Hematopoietic multipotent progenitor cell treated with erythropoietin and hydrocortisone succinate and interleukin-3 and kit ligand, for 17 days (in vitro differentiated cells): ENCODE measurements at regions not wholly inside any gene's neighbourhood (a gene's known extent, or its start where the extent isn't known, plus 50 kb on each side); places are given as distances from the start of the nearest gene placed in this dataset.
"Not testable (repeated sequence)": the region's sequence is repeated elsewhere in the genome, so short reads cannot be mapped to it uniquely, and the experiment has no call there.

Experiments
- DNase-seq: peaks from one replicate; pipeline ENCODE4 v3.0.0-alpha.2; 2015; ENCODE audit warnings: low spot score

- DNase-seq, result no peak
Observed at GRCh38 chr1:234839663-234840062, 229.7 kb upstream of the IRF2BP2 start.

DNA sequence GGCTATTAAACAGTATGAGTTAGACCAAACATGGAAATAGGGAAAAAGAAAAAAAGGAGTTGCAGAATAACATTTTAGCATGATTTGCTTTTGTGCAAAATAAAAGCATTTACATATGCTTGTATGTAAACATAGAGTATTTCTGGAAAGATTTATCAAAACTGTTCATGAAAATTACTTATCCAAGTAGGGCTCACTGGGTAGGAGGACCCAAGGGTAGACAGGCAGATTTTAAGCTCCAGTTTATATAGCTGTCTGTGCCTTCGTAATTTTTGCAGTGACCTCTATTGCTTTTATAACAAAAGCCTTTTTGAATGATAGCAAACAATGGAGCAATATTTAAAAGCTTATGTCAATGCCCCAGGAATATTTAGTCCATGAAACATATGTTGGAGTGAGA lies 228.8 kb upstream of the IRF2BP2 start:
- DNase-seq, result no peak

DNA sequence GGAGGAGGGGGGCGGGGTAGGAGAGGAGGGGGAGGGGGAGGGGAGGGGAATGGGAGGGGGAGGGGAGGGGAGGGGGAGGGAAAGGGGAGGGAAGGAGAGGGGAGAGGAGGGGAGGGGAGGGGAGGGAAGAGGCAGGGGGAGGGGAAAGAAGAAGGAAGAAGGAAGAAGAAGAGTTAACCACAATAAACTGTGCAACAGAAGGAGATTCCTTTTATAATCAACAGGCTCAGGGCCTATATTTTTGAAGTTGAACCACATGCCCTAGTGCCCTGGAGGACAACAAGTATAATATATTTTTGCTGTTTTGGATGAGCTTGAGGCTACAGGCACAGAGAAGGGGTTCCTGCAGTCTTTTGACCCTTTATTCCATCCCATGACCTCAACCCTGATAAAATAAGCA lies 228.2 kb upstream of the IRF2BP2 start:
- DNase-seq, result no peak

DNA sequence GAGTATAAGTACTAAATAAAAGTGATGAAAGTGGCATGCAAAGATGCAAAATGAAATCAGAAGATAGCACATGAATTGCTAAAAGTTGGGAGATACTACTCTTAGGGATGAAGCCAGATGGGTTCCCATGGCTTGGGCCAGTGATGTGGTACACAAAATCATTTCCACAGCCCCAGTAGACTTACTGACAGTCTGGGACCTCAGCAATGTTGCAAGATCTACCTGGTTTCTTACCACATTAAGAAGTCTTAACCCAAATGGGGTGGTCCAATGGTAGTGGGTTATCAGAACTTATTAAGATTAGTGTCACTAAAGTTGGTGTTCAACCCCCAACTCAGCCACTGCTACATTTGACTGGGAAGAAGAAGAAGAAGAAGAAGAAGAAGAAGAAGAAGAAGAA lies 227.7 kb upstream of the IRF2BP2 start:
- no peak for DNase-seq

GRCh38 chr1:234836776-234837357 lies 226.9 kb upstream of the IRF2BP2 start:
- no peak for DNase-seq

DNA sequence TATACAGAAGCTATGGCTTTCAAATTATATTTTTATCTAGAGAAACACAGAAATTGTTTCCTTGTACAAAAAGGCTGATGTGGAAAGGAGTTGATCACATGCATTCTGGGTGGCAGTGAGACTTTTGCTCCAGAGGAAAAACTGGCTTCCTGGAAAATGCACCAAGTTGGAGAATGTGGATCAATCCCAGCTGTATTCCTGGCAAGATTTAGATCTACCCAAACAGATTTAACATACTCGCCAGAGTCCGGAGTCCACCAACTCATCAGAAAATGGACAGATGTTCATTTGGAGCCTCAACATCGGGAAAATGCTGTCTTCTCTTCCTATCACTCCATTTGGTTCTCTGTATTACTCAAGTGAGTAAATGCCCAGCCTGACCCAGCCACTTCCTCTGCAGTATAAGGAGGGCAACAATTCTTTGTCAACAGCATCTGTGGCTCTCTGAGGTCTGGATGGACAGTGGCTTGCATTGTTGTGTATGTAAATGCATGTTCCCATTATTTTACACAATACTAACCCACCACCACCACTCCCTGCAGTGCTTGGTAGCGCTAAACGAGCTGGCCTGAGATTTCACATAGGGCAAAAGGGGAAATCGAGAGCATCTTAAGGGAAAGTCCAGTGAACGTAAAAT lies 226.2 kb upstream of the IRF2BP2 start:
- DNase-seq, result no peak

GRCh38 chr1:234835239-234835638 lies 225.3 kb upstream of the IRF2BP2 start:
- DNase-seq, result no peak

- no peak for DNase-seq
Observed at GRCh38 chr1:234833646-234834045, 223.7 kb upstream of the IRF2BP2 start.

- no peak for DNase-seq
Observed at GRCh38 chr1:234833118-234833517, 223.1 kb upstream of the IRF2BP2 start.

- DNase-seq, result no peak
Observed at GRCh38 chr1:234827656-234828055, 217.7 kb upstream of the IRF2BP2 start.

GRCh38 chr1:234827181-234827580 lies 217.2 kb upstream of the IRF2BP2 start:
- DNase-seq, result no peak

GRCh38 chr1:234826352-234826751 lies 216.4 kb upstream of the IRF2BP2 start:
- DNase-seq, result no peak

DNA sequence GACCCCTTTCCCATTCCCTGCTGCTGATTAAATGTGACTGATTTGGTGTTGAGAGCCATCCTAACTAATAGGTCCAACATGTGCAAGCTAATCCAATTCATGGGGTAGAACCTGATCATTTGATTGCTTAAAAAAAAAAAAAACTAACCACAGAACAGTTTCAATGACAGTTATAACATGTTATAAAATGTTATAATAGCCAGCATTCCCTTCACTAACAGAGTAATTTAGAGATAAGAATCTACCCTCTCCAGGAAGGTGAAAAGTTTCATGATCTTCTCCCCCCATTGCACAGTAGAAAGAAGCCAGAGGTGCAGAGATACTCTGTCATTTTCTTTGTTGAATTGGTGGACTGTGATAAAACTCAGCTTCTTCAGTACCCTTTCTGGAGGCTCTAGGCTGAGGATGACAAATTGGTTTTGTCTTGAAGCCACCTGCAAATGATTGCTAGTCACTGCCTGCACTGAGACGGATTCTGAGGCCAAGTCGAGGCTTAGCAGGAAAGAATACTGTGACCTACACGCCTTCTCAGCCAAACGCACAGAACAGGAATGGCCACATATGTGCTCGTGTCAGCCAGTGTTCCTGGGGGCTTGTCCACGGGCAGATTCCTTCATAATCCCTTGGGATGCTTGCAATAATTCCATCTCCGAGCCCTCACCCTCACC lies 215.7 kb upstream of the IRF2BP2 start:
- no peak for DNase-seq

- DNase-seq, result not testable (repeated sequence)
Observed at GRCh38 chr1:234824836-234825235, 214.9 kb upstream of the IRF2BP2 start.

DNA sequence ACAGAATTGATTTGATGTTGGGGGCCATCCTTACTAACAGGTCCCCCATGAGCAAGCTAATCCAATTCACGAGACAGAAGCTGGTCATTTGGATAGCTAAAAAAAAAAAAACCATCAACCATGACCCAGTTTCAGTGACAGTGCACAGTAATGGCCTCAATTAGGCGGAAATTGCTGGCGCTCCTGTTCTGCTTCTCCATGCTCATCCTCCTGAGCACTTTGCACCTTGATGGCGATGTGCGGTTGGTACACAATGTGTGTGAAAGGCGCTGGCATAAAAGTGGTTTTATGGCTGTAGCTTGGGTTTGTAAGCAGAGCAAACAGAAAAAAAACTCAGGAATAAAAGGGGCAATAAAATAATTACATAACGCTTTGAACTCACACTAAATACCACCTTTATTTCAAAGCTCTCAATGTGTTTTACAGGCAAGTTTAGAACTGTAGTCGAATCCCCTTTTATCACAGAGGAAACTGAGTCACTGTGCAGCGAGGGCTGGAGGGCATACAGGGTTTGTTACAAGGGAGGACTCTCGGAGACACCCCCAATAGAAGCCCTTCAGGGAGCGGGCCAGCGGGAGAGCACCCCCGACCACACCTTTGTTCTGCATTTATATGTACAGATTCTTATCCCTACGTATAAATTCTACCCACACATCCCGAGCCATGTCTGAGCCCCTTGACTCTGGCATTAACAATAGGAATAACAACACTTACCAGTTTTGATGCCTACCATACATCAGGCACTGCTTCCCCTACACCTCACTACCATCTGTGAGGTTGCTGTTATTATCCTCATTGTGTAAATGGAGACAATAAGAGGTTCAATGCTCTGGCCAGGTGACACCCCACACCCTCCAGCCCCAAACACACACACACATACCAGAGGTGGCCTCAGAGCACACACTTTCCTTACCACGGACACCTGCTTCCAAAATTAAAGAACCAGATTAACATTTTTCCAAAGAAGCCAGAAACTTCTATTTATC lies 213.5 kb upstream of the IRF2BP2 start:
- DNase-seq, result no peak

GRCh38 chr1:234821840-234822239 lies 211.9 kb upstream of the IRF2BP2 start:
- DNase-seq, result no peak

GRCh38 chr1:234820597-234820996 lies 210.6 kb upstream of the IRF2BP2 start:
- no peak for DNase-seq

DNA sequence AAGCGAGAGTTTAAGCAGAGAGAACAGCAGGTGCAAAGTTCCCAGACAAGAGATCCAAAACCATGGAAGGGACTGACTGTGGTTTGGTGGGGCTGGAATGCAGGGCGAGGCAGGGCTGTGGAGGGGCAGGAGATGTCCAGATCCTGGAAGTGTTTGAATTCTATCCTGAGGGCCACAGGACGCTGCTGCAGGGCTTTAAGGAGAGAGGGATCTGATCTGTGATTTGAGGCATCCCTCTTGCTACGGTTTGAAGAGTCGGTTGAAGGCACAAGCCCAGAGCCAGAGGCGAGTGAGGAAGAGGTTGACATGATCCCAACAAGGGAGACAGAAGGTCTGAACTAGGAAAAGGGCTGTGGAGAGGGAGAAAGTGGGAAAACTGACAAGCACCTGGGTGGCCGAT lies 209.9 kb upstream of the IRF2BP2 start:
- DNase-seq, result not testable (repeated sequence)

GRCh38 chr1:234818040-234818387 lies 208.0 kb upstream of the IRF2BP2 start:
- not testable (repeated sequence) for DNase-seq

DNA sequence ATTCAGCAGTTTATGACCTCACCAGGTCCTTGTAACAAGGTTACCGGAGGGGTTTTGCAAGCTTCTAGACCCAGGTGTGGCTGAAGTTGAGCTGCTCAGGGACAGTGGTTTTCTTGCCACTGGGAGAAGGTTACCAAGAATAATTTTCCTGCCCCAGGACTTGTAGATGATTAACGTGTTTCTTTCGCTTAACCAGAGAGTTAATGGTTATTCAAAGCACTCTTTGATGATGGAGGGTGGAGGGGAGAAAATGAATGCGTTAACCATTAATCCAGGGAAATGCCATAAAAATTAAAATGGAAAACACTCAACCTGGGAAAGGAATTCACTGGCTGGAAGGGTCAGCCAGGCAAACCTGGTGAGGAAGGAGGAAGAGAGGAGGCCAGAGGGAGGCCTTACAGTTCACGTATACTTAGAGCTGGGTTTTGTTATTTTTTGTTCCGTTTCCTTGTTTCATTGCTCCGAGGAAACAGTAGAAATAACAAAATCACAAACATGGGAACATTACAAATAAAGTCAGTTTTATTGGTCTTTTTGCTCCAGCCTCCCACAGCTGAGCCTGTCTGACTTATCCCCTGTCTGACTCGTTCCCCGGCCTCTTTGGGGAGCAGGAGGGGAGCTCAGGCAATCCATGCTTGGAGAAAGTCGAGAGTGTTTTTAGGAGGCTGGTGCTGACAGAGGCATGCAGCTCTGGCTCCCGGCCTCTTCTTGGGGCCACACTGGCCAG lies 207.5 kb upstream of the IRF2BP2 start:
- DNase-seq, result not testable (repeated sequence)

DNA sequence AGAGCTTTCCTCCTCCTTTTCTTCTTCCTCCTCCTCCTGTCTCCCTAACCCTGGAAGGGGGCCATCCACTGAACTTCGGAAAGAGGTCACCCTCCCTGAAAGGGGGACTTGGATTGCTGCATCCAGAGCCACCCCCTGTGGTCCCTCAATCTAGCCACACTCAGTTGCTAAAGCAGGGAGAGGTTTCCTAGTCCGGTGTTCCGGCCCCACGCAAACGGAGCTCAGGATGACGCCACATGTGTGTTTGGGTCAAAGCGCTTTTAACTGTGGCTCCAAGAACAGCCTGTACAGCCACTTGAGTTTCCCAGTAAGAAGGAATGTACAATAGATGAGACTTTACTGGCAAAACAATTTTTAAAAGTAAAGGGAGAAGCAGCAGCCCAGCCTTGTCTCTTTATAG lies 206.9 kb upstream of the IRF2BP2 start:
- DNase-seq, result not testable (repeated sequence)
